ENCODE measurements at regions not wholly inside any gene's neighbourhood (a gene's known extent, or its start where the extent isn't known, plus 50 kb on each side); places are given as distances from the start of the nearest gene placed in this dataset.
"Not testable (repeated sequence)": the region's sequence is repeated elsewhere in the genome, so short reads cannot be mapped to it uniquely, and the experiment has no call there.

- not testable (repeated sequence) for DNase-seq
Measured at GRCh38 chr1:117314951-117315350, 52.3 kb upstream of the MAN1A2 start.

- DNase-seq = no peak
Measured at GRCh38 chr1:117313555-117313954, 53.7 kb upstream of the MAN1A2 start.

DNA sequence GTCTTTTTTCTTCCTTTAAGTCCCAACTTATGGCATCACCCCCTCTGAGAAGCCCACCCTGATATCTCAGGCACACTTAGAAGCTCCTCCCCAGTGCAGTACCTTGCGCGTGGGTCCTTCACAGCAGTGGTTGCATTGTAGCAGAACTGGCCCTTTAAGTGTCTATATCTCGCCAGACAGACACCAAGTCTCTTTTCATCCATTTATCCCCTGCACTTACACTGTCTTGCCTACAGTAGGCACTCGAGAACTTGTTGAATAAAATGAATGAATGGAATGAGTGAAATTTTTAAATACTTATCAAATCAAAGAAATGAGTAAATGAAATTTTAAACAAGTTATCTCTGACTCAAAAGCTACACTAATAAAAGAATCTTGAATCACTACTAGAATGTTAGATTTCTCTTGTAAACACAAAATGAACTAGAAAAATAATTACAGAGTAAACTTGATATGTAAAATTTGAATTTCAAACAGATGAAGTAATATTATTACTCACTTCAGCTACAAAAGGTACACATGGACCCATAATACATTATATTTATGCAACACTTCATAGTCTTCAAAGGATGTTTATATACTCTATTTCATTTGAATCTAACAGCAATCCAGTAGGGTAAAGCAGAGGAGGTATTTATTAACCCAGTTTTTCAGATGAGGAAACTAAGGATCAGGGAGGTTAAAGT, 54.7 kb upstream of the MAN1A2 start:
- DNase-seq = peak; percentile 32

- no peak for DNase-seq
Measured at GRCh38 chr1:117308311-117308916, 58.8 kb upstream of the MAN1A2 start.

DNA sequence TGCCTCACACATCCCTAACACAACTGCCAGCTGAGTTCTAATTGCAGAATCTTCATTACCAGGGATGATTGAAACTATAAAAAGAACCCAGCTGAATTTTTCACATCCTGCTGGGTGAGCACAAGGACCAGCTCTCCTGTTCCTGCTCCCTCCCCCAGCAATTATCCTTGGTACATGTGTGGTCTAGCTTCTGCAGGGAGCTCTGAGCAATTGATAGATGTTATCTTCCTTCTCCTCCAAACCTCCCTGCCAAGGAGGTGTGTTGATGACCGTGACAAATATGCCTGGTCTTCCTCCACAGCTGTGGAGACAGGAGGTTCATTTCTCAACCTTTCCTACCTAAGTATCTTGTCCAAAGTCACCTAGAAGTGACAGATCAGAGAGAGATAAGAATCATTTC, 65.3 kb upstream of the MAN1A2 start:
- no peak for DNase-seq

- DNase-seq = not testable (repeated sequence)
Measured at GRCh38 chr1:117300183-117300582, 67.1 kb upstream of the MAN1A2 start.

GRCh38 chr1:117295001-117295400, 72.2 kb upstream of the MAN1A2 start:
- no peak for DNase-seq

DNA sequence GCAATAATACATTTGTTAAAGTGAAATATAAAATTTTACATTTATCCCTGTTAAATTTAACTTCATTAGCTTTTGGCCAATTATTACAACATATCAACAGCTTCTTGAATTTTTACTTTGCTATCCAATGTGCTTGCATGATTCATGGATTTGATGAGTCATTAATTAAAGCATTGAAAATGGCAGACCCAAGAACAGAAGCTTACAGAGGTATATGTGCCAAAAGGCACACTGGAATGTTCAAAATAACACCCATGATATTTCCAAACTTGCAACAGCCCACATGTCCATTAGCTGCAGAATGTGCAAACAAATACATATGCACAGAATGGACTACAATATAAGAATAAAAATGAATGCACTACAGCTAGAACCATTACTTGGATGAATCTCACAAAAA, 76.4 kb upstream of the MAN1A2 start:
- peak; percentile 21 for DNase-seq

DNA sequence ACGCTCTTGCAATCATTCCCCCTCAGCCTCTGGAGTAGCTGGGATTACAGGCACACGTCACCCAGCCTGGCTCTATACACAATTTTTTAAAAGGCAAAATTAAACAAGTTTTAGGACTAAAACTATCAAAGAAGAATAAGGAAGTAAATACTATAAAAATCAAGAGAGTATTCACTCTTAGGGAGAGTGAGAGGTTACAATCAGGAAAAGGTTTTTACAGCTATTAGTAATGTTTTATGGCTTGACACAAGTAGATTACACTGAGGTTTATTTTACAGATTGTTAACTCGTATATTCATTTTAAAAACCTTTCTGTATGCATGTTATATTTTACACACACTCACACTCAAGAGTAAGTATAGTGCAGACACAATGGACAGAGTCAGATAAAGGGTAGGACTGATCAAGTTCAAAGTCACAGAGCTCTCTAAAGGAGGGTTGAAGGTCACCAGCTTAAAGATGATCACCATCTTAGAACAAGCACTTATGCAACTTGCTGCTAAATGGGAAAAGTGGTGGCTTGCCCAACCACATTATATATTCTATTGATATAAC, 77.9 kb upstream of the MAN1A2 start:
- no peak for DNase-seq

GRCh38 chr1:117286562-117286961, 75.8 kb upstream of the VTCN1 start:
- no peak for DNase-seq

DNA sequence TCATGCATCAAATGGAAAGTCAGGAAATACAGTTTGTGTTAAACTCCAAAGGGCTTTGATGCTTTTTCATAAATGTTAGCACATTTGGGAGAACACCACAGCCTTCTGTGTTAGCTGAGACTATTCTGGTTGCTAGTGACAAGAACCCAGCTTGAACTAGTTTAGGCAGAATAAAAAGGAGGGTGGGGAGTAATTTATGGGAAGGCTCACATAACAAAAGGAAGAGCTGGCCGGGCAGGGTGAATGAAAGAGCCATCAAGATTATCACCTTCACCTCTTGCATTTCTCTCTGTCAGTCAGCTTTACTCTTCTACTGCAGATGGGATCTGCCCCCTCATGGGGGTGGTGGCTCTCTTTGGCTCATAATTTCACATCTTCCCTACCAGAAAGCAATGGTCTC, 75.4 kb upstream of the VTCN1 start:
- DNase-seq = no peak

DNA sequence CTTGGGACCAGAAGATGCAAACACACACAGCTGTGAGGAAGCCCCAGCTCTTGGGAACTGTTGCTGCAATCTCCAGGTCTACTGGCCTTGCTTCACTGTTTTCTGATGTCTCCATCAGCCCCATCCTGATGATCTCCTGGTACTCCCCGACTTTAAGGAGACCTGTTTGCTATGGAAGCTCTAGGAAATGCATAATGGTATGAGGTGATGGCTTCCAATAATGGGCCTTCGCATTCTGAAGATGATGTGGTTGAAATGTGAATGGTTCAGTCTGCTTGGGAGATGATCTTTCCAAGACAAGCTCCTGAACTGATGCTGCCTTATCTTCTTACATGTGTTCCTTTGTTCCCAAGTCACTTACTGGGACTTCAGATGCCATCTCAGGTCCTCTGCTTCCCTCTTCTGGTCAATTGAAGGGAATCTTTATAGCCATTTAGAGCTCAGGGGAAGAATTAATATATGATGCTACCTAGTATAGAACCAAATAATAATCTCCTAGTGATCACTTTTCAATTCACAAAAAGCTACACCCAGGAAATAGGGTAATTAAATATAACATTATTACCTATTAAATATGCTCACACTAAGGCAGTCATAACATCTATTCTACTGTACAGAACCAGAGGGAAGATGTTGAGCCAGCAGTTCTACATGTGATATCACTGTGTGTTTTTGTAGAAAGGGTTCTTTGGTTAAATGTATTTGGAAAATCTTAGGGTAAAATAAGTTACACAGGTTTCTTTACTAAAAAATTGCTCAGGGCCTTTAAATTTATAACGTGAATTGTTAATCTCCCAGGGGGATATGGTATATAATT, 73.9 kb upstream of the VTCN1 start:
- peak; percentile 66 for DNase-seq

DNA sequence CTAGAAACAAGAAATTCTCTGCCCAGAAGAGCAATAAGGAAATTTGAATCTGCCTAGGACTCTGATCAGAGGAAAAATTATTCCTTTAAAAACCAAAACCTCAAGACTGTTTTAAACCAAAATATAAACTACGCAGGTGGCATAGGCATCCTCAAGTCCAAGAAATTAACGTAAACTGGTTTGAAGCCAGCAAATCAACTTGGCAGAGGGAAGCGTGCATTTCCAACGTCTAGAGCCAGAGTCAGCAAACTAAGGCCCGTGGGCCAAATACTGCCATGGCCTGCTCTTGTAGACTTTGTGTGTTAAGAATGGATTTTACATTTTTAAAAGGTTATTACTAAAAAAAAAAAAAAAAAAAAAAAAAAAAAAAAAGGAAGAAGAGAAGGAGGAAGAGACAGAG, 67.8 kb upstream of the VTCN1 start:
- no peak for DNase-seq

- no peak for DNase-seq
Measured at GRCh38 chr1:117275055-117275454, 64.3 kb upstream of the VTCN1 start.

DNA sequence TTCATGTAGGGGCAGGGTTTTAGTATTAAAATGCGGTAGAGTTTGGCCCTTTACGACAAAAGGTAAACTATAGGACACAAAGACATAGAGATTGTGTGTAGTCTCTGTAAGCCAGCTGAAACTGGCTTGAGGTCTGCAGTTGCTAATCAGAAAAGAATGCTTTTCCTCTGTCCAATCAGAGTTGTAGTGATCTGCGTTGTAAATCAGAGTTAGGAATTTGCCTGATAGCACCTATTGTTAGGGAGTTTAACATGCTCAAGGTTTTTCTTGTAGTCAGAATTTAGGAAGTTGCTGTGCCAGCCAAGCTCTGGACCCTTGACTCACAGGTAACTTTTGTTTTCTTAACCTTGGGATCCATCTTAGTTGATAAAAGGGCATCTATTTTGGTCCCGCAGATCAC, 61.2 kb upstream of the VTCN1 start:
- DNase-seq = no peak

DNA sequence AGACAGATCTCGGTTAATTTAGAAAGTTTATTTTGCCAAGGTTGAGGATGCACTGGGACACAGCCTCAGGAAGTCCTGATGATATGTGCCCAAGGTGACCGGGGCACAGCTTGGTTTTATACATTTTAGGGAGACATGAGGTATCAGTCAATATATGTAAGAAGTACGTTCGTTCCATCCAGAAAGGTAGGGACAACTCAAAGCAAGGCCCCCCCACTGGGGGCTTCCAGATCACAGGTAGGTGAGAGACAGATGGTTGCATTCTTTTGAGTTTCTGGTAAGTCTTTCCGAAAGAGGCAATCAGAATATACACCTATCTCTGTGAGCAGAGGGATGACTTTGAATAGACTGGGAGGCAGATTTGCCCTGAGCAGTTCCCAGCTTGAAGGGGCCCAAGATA, 60.4 kb upstream of the VTCN1 start:
- DNase-seq = no peak

GRCh38 chr1:117270679-117271078, 60.0 kb upstream of the VTCN1 start:
- DNase-seq = no peak

DNA sequence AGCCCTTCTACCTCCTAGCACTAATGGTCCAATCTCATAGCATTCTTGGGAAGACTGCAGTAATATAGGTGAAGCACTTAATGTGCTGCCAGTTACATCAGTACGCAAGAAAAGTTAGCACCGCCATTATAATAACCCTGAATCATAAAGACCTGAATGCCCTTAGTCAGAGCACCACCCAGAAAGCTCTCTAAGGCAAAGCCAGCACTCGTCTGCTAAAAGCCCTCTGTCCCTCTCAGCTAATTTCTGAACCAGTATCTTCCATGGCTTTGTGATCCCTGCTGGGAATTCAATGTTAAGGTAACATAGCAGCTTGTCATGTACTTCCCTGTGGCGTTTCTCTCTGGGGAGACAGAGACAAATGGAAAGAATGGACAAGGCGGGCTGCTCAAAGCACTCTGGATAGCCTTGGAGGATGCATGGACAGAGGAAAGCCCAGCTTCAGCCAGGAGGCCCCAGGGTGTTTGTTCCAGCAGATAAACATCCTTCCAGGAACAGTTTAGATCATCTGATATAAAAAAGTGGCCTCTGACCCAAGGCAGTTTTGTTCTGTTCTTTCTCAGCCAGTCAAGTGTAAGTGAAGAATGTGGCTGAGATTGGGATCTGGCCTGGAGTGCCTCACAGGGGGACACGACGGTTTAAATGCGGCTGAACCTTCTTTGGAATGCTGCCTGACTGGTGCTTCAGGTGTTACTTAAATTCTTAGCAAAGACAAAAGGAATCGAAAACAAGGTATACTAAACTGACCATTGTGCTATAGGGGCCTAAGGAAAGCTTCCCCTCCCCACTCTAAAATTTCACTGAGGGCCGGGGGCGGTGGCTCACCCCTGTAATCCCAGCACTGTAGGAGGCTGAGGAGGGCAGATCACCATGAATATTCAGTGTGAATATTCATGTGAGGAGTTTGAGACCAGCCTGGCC, 58.1 kb upstream of the VTCN1 start:
- peak; percentile 10 for DNase-seq

DNA sequence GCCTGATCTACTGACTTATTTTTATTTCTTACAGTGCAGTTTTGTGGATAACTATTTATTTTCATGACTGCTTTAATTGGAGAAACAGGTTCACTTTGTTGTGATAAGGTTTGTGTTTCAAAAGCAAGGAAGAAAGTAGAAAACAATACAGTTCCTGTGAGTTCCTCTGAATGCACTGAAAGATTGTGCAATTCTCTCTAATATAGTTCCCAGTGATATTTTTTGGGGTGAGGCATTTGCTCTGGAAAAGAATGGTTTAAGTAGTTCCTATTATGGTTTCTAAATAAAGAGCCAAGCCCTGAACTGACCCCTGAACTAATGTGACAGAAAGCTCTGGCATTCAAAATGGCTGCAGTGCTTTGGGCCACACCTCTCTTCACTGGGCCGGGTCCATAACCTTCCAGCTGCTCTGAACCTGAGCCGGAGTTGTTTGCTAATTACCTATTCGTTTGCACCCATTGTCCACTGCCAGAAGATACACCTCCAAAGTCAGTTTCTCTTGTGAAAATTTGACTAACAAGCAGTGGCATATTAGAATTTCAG, 56.6 kb upstream of the VTCN1 start:
- no peak for DNase-seq

DNA sequence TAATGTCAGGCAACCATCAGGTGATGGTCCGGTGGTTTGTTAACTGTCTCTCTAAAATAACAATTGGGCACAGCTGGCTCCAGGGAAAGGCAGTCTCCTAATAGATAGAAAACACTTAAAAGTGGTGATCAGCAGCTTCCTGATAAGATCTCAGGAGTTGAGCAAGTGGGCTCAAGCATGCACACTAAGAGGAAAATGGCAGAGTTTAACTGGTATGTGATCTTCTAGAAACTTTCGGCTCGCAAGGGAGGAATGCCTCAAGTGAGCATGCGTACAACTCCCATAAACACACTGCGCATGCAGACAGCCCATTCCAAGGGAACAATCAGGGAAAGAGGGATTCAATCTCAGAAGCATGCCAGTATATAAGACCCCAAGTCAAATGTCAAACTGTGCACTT, 52.2 kb upstream of the VTCN1 start:
- no peak for DNase-seq

- no peak for DNase-seq
Measured at GRCh38 chr1:117261424-117261785, 50.7 kb upstream of the VTCN1 start.

DNA sequence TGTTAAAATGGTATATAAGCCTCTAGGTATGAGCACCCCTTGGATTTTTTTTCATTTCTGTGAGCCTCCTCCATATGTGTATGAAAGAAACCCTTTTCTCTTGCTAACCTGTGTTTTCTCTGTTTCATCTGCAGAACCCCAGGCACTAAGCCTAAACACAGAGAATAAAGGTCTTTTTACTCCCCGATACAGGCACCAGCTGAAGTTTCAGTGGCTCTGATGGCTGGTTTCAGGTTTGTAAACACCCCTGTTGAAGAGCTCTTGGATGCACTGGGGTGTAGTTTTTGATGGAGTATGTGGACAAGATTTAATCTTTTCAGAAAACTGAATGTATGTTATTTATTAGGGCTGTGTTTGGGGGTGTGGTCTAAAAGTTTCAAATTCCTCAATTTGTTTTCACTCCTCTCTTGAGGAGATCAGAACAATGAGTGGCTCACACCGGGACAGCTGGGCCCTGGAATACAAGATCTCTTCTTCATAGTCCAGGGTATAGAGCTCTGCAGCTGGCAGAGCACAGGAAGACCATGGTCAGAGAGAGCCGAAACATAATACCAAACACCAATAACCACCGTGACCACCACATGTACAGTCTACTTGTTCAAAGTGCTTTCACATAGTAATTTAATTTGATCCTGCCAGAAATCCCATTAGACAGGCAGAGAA, 50.2 kb upstream of the VTCN1 start:
- no peak for DNase-seq
